Mesendoderm (in vitro differentiated cells): ENCODE measurements at regions not wholly inside any gene's neighbourhood (a gene's known extent, or its start where the extent isn't known, plus 50 kb on each side); places are given as distances from the start of the nearest gene placed in this dataset.

Experiments used
- DNase-seq: peaks from one replicate; pipeline ENCODE4 v3.0.0; 2013
- H2AK5ac ChIP-seq: 2 replicates; pipeline ENCODE4 v1.6.1; 2013; ENCODE audit warnings: low read length, inconsistent platforms
- H2BK120ac ChIP-seq: 2 replicates; pipeline ENCODE4 v1.6.1; 2013; ENCODE audit warnings: low read depth, mild to moderate bottlenecking, low read length, moderate library complexity, mixed read lengths
- H2BK15ac ChIP-seq: replicated peaks from 2 replicates; pipeline ENCODE4 v1.6.1; 2013; ENCODE audit warnings: low read depth, mild to moderate bottlenecking, moderate library complexity
- H2BK5ac ChIP-seq: 2 replicates; pipeline ENCODE4 v1.6.1; 2013; ENCODE audit warnings: low read length, inconsistent platforms
- H3K18ac ChIP-seq: 2 replicates; pipeline ENCODE4 v1.6.1; 2013; ENCODE audit warnings: mild to moderate bottlenecking, low read length, mixed read lengths
- H3K23ac ChIP-seq: one replicate; pipeline ENCODE4 v1.6.1; 2013; ENCODE audit warnings: low read length
- H3K27ac ChIP-seq: 2 replicates; pipeline ENCODE4 v1.5.1; 2013; ENCODE audit warnings: low read depth, mild to moderate bottlenecking, inconsistent platforms, low read length, moderate library complexity
- H3K27me3 ChIP-seq: 2 replicates; pipeline ENCODE4 v1.6.1; 2013; ENCODE audit warnings: low read length, control low read depth, mild to moderate bottlenecking, inconsistent platforms; ENCODE audit not compliant: insufficient read depth, poor library complexity
- H3K36me3 ChIP-seq: 2 replicates; pipeline ENCODE4 v1.6.1; 2013; ENCODE audit warnings: low read length, inconsistent platforms; ENCODE audit not compliant: control insufficient read depth, insufficient read depth
- H3K4ac ChIP-seq: one replicate; pipeline ENCODE4 v1.6.1; 2013; ENCODE audit warnings: low read depth, mild to moderate bottlenecking, low read length, moderate library complexity
- H3K4me1 ChIP-seq: 2 replicates; pipeline ENCODE4 v1.6.1; 2013; ENCODE audit warnings: low read depth, low read length, inconsistent platforms; ENCODE audit not compliant: control insufficient read depth
- H3K4me2 ChIP-seq: 2 replicates; pipeline ENCODE4 v1.6.1; 2013; ENCODE audit warnings: low read length
- H3K4me3 ChIP-seq: 2 replicates; pipeline ENCODE4 v1.5.1; 2013; ENCODE audit warnings: mild to moderate bottlenecking, low read length
- H3K56ac ChIP-seq: one replicate; pipeline ENCODE4 v1.6.1; 2013; ENCODE audit warnings: low read length
- H3K79me1 ChIP-seq: 2 replicates; pipeline ENCODE4 v1.6.1; 2013; ENCODE audit warnings: low read length, inconsistent platforms
- H3K79me2 ChIP-seq: 2 replicates; pipeline ENCODE4 v1.6.1; 2013; ENCODE audit warnings: mild to moderate bottlenecking, low read length; ENCODE audit not compliant: control insufficient read depth, insufficient read depth
- H3K9ac ChIP-seq: 2 replicates; pipeline ENCODE4 v1.6.1; 2013; ENCODE audit warnings: low read length, inconsistent platforms
- H4K5ac ChIP-seq: one replicate; pipeline ENCODE4 v1.6.1; 2013; ENCODE audit warnings: low read length
- H4K8ac ChIP-seq: one replicate; pipeline ENCODE4 v1.6.1; 2013; ENCODE audit warnings: low read depth, mild to moderate bottlenecking, control low read depth, low read length, moderate library complexity
- WGBS: extraction: QIAGEN DNeasy Blood & Tissue Kit; methylation state at CpG from one replicate; pipeline ENCODE4 v1.1.7; 2013; ENCODE audit warnings: low lambda C conversion rate, missing lambda C conversion rate; ENCODE audit not compliant: insufficient coverage; ENCODE audit errors: extremely low coverage; 5-methylcytosine and 5-hydroxymethylcytosine counted together

GRCh38 chr1:67589519-67590233 lies 95.3 kb upstream of the GADD45A start:
- H3K9ac ChIP-seq = no peak overlapping the region
- no CpG with 5 or more reads among the region's 8 CpGs for WGBS
- H3K18ac ChIP-seq = no peak overlapping the region
- no peak overlapping the region for H2BK15ac ChIP-seq
- no peak overlapping the region for H2AK5ac ChIP-seq
- no peak for DNase-seq
- no peaks in the 10 kb centered on the region for H3K79me1 ChIP-seq
- no peak overlapping the region for H3K23ac ChIP-seq
- H3K56ac ChIP-seq = no peak overlapping the region
- no peak overlapping the region for H4K8ac ChIP-seq
- no peaks in the 10 kb centered on the region for H3K27me3 ChIP-seq
- H3K4ac ChIP-seq = no peak overlapping the region
- H3K4me1 ChIP-seq = peaks cover 2% of the 10 kb centered on the region
- H3K79me2 ChIP-seq = no peaks in the 10 kb centered on the region
- no peak overlapping the region for H2BK120ac ChIP-seq
- no peak overlapping the region for H2BK5ac ChIP-seq
- H3K4me2 ChIP-seq = no peak overlapping the region
- no peak overlapping the region for H3K4me3 ChIP-seq
- H3K27ac ChIP-seq = no peak overlapping the region
- no peak overlapping the region for H4K5ac ChIP-seq
- no peaks in the 10 kb centered on the region for H3K36me3 ChIP-seq

DNA sequence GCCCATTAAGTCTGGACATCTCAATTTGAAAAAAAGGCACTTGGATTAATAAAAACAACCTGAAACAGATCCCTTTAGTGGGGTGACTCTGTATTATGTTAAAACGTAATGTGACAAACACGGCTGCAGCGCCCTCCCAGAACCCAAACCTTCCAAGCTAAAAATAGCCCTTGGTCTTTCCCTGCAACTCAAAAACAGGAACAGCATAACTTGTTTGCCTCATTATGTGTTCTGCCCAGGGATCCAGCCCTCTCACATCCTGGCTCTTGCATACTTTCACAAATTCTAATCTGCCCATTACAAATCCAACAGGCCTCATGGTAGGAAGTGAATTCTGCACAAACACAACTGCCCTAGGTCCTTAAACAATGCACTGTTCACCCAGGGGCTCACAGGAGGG lies 94.7 kb upstream of the GADD45A start:
- H3K4ac ChIP-seq = no peak overlapping the region
- WGBS = no CpG with 5 or more reads among the region's 3 CpGs
- no peaks in the 10 kb centered on the region for H3K36me3 ChIP-seq
- no peak overlapping the region for H2BK120ac ChIP-seq
- DNase-seq = no peak
- no peak overlapping the region for H3K23ac ChIP-seq
- H3K18ac ChIP-seq = no peak overlapping the region
- no peak overlapping the region for H4K5ac ChIP-seq
- H3K4me2 ChIP-seq = no peak overlapping the region
- no peak overlapping the region for H2AK5ac ChIP-seq
- H3K4me1 ChIP-seq = peaks cover 2% of the 10 kb centered on the region
- no peak overlapping the region for H3K56ac ChIP-seq
- H3K27me3 ChIP-seq = no peaks in the 10 kb centered on the region
- H4K8ac ChIP-seq = no peak overlapping the region
- no peaks in the 10 kb centered on the region for H3K79me2 ChIP-seq
- H3K79me1 ChIP-seq = no peaks in the 10 kb centered on the region
- no peak overlapping the region for H2BK5ac ChIP-seq
- no peak overlapping the region for H3K27ac ChIP-seq
- no peak overlapping the region for H3K9ac ChIP-seq
- no peak overlapping the region for H2BK15ac ChIP-seq
- H3K4me3 ChIP-seq = no peak overlapping the region

DNA sequence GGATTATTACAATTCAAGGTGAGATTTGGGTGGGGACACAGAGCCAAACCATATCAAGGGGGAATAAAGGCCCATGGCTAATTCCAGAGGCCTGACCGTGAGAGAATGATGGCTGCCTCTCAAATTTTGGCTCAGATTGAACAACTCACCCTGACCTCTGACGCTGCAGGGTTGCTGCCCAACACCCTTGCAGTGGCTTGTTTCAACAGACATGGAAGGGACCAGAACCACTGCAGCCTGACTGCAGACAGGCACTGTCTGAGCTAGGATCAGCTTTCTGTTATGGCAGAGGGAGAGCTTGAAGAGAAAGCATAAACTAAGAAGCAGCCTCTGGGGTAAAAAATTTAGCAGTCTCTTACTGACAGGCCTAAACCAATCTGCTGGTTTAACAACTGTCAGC lies 90.2 kb upstream of the GADD45A start:
- Histone ChIP-seq H3K79me2 (no peaks in the 10 kb centered on the region), H3K27me3 (no peaks in the 10 kb centered on the region), H4K8ac (no peak overlapping the region), H3K79me1 (no peaks in the 10 kb centered on the region), H2BK15ac (no peak overlapping the region), H3K4me3 (no peak overlapping the region), H3K4me2 (no peak overlapping the region), H3K4me1 (peaks cover 2% of the 10 kb centered on the region), H4K5ac (no peak overlapping the region), H2AK5ac (no peak overlapping the region), H3K27ac (no peak overlapping the region), H3K18ac (no peak overlapping the region), H3K23ac (no peak overlapping the region), H3K56ac (no peak overlapping the region), H3K4ac (no peak overlapping the region), H2BK5ac (no peak overlapping the region), H3K36me3 (no peaks in the 10 kb centered on the region), H3K9ac (no peak overlapping the region), H2BK120ac (no peak overlapping the region)
- no CpG with 5 or more reads among the region's 2 CpGs for WGBS
- no peak for DNase-seq

DNA sequence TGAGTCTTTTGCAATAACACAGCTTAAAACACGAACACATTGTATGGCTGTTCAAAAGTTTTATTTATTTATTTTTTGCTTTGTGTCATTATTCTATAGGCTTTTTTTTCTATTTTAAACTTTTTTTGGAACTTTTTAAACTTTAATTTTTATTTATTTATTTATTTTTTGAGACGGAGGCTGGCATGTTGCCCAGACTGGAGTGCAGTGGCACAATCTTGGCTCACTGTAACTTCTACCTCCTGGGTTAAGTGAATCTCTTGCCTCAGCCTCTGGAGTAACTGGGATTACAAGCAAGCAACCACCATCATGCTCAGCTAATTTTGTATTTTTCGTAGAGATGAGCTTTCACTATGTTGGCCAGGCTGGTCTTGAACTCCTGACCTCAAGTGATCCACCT lies 88.3 kb upstream of the GADD45A start:
- H2BK5ac ChIP-seq = no peak overlapping the region
- no peaks in the 10 kb centered on the region for H3K27me3 ChIP-seq
- no peak overlapping the region for H3K4me3 ChIP-seq
- no peak overlapping the region for H3K27ac ChIP-seq
- WGBS = 100% methylated on average over 1 of the region's 3 CpGs
- no peak overlapping the region for H2AK5ac ChIP-seq
- no peak overlapping the region for H3K4me2 ChIP-seq
- H3K23ac ChIP-seq = no peak overlapping the region
- no peak overlapping the region for H4K8ac ChIP-seq
- H3K18ac ChIP-seq = no peak overlapping the region
- no peak overlapping the region for H2BK15ac ChIP-seq
- H3K4me1 ChIP-seq = no peaks in the 10 kb centered on the region
- H3K36me3 ChIP-seq = no peaks in the 10 kb centered on the region
- H3K79me2 ChIP-seq = no peaks in the 10 kb centered on the region
- DNase-seq = no peak
- no peak overlapping the region for H2BK120ac ChIP-seq
- no peak overlapping the region for H4K5ac ChIP-seq
- H3K56ac ChIP-seq = no peak overlapping the region
- H3K79me1 ChIP-seq = no peaks in the 10 kb centered on the region
- H3K4ac ChIP-seq = no peak overlapping the region
- H3K9ac ChIP-seq = no peak overlapping the region

- Histone ChIP-seq H3K4me1 (no peaks in the 10 kb centered on the region), H3K79me1 (no peaks in the 10 kb centered on the region), H3K56ac (no peak overlapping the region), H3K36me3 (no peaks in the 10 kb centered on the region), H2BK120ac (no peak overlapping the region), H2BK15ac (no peak overlapping the region), H3K4ac (no peak overlapping the region), H3K27ac (no peak overlapping the region), H3K79me2 (no peaks in the 10 kb centered on the region), H3K27me3 (no peaks in the 10 kb centered on the region), H3K9ac (no peak overlapping the region), H4K5ac (no peak overlapping the region), H4K8ac (no peak overlapping the region), H3K4me3 (no peak overlapping the region), H3K18ac (no peak overlapping the region), H2AK5ac (no peak overlapping the region), H3K4me2 (no peak overlapping the region), H3K23ac (no peak overlapping the region), H2BK5ac (no peak overlapping the region)
- no CpG with 5 or more reads among the region's 3 CpGs for WGBS
- no peak for DNase-seq
Observed at GRCh38 chr1:67597336-67597735, 87.7 kb upstream of the GADD45A start.

- Histone ChIP-seq H3K23ac (no peak overlapping the region), H2BK5ac (no peak overlapping the region), H3K27ac (no peak overlapping the region), H3K4me1 (no peaks in the 10 kb centered on the region), H3K18ac (no peak overlapping the region), H3K9ac (no peak overlapping the region), H2AK5ac (no peak overlapping the region), H3K4me3 (no peak overlapping the region), H3K27me3 (no peaks in the 10 kb centered on the region), H3K79me1 (no peaks in the 10 kb centered on the region), H3K4ac (no peak overlapping the region), H4K8ac (no peak overlapping the region), H3K56ac (no peak overlapping the region), H2BK120ac (no peak overlapping the region), H4K5ac (no peak overlapping the region), H3K4me2 (no peak overlapping the region), H3K79me2 (no peaks in the 10 kb centered on the region), H3K36me3 (no peaks in the 10 kb centered on the region), H2BK15ac (no peak overlapping the region)
- no peak for DNase-seq
- WGBS = no CpG with 5 or more reads among the region's 1 CpG
Observed at GRCh38 chr1:67599085-67599484, 85.9 kb upstream of the GADD45A start.
